Lung (tissue), 12 donors: ENCODE measurements at regions not wholly inside any gene's neighbourhood (a gene's known extent, or its start where the extent isn't known, plus 50 kb on each side); places are given as distances from the start of the nearest gene placed in this dataset. TPM values are rescaled to one million over a fixed set of nuclear protein-coding genes. Genes with fewer than 3 reads are reported as not detected.

ENCODE experiments used
- ATAC-seq: fragments of 200-7000 bp; cut with Tn5 transposase; one replicate; pipeline ENCODE4 v1.9.1; 2020; ENCODE audit warnings: moderate number of reproducible peaks; ENCODE audit not compliant: insufficient read depth, low FRiP score
- DNase-seq, 3 donors: peaks; one replicate each; pipeline ENCODE4 v3.0.0-alpha.2; 2013 to 2017
- H3K27ac ChIP-seq, 2 donors: one replicate each; pipeline ENCODE4 v1.5.1; 2013; ENCODE audit warnings: mild to moderate bottlenecking in 2 of 2, moderate library complexity in 2 of 2, control low read depth in 1 of 2, inconsistent platforms in 1 of 2, low read depth in 1 of 2, low read length in 1 of 2
- H3K27me3 ChIP-seq, 3 donors: one replicate each; pipeline ENCODE4 v1.5.1; 2013; ENCODE audit warnings: low read length in 2 of 3; ENCODE audit not compliant: control insufficient read depth in 3 of 3, insufficient read depth in 3 of 3
- H3K36me3 ChIP-seq, 4 donors: one replicate each; pipeline ENCODE4 v1.5.1; 2013; ENCODE audit warnings: low read length in 4 of 4, mild to moderate bottlenecking in 1 of 4, moderate library complexity in 1 of 4; ENCODE audit not compliant: control insufficient read depth in 4 of 4, insufficient read depth in 4 of 4
- H3K4me1 ChIP-seq, 5 donors: one replicate each; pipeline ENCODE4 v1.5.1; 2013; ENCODE audit warnings: low read length in 5 of 5, mild to moderate bottlenecking in 2 of 5, moderate library complexity in 1 of 5; ENCODE audit not compliant: control insufficient read depth in 5 of 5, insufficient read depth in 5 of 5
- H3K4me3 ChIP-seq: one replicate; pipeline ENCODE4 v1.5.1; 2013; ENCODE audit warnings: mild to moderate bottlenecking, control low read depth, moderate library complexity
- H3K9ac ChIP-seq, 2 donors: one replicate each; pipeline ENCODE4 v1.5.1; 2013; ENCODE audit warnings: low read length in 2 of 2, control low read depth in 1 of 2; ENCODE audit not compliant: insufficient read depth in 1 of 2
- H3K9me3 ChIP-seq, 4 donors: one replicate each; pipeline ENCODE4 v1.5.1; 2013; ENCODE audit warnings: low read length in 3 of 4, mild to moderate bottlenecking in 1 of 4, moderate library complexity in 1 of 4; ENCODE audit not compliant: control insufficient read depth in 4 of 4, insufficient read depth in 3 of 4
- WGBS, 2 donors: extraction: QIAGEN DNeasy Blood & Tissue Kit; methylation state at CpG; one replicate each; pipeline ENCODE4 v1.1.7; 2013; 5-methylcytosine and 5-hydroxymethylcytosine counted together
- small RNA-seq: library from RNA; depleted of rRNA; stranded (forward); fragments of <200 nt; gene quantifications from one replicate; pipeline ENCODE3, GENCODE V24; 2014; ENCODE audit warnings: low replicate concordance
- TF ChIP-seq, protein P1 (sequence below): IDR thresholded peaks from 2 replicates; pipeline ENCODE4 v1.5.1; 2012; ENCODE audit warnings: mild to moderate bottlenecking; ENCODE audit errors: control extremely low read depth, extremely low read depth
- donor health status: control.
- donor health status: control.
- donor health status: Bipolar disorder and iron deficiency.
- donor health status: healthy.
- donor health status: DM: yes; HTN: yes; CAD: no.

- Histone ChIP-seq H3K36me3 (no peaks in the 10 kb centered on the region), H3K9me3 (no peaks in the 10 kb centered on the region), H3K9ac (no peak overlapping the region), H3K4me1 (no peaks in the 10 kb centered on the region), H3K27ac (no peak overlapping the region), H3K27me3 (no peaks in the 10 kb centered on the region), H3K4me3 (no peak overlapping the region)
- ATAC-seq (no peak), DNase-seq (no peak)
- 77 to 83% methylated on average over 4 of the region's 4 CpGs for WGBS, 2 donors
- TF ChIP-seq, protein P1, sequence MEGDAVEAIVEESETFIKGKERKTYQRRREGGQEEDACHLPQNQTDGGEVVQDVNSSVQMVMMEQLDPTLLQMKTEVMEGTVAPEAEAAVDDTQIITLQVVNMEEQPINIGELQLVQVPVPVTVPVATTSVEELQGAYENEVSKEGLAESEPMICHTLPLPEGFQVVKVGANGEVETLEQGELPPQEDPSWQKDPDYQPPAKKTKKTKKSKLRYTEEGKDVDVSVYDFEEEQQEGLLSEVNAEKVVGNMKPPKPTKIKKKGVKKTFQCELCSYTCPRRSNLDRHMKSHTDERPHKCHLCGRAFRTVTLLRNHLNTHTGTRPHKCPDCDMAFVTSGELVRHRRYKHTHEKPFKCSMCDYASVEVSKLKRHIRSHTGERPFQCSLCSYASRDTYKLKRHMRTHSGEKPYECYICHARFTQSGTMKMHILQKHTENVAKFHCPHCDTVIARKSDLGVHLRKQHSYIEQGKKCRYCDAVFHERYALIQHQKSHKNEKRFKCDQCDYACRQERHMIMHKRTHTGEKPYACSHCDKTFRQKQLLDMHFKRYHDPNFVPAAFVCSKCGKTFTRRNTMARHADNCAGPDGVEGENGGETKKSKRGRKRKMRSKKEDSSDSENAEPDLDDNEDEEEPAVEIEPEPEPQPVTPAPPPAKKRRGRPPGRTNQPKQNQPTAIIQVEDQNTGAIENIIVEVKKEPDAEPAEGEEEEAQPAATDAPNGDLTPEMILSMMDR, result no peak
Observed at GRCh38 chr6:65761890-65762289, 54.9 kb upstream of the EYS start.

DNA sequence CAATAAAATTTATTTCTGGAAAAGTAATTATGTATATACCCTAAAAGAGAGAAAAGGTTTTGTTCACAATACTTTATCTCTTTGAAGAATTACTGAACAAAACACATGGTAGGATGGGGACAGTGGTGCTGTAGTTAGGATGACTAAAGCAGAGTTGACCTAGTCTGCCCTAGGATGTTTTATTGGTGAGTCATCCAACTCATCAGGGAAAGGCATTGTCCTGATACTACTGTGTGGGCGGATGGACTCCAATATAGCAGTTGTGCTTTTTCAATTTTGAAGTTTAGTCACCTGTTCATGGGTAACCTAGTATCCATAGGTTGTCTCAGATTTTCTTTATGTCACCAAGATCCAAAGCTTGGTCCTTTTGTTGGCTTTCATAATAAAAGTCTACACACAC, 53.3 kb upstream of the EYS start:
- DNase-seq (no peak), ATAC-seq (no peak)
- Histone ChIP-seq H3K36me3 (no peaks in the 10 kb centered on the region), H3K4me3 (no peak overlapping the region), H3K9me3 (no peaks in the 10 kb centered on the region), H3K4me1 (no peaks in the 10 kb centered on the region), H3K27ac (no peak overlapping the region), H3K9ac (no peak overlapping the region), H3K27me3 (no peaks in the 10 kb centered on the region)
- TF ChIP-seq, protein P1, result no peak
- 87 to 94% methylated on average over 1 of the region's 1 CpG for WGBS, 2 donors

Small RNA genes in the stretch of these regions (small RNA-seq; reads per million reads assigned to genes)
- not detected for gene RF00019
- not detected for gene RF00571
- gene RNA5SP208, result 0.10 reads per million
- gene RNU6-280P, result not detected
- not detected for gene RNU7-66P
